Karpas-422 (cell line): ENCODE measurements at regions not wholly inside any gene's neighbourhood (a gene's known extent, or its start where the extent isn't known, plus 50 kb on each side); places are given as distances from the start of the nearest gene placed in this dataset.

Experiments used
- DNase-seq: peaks from one replicate; pipeline ENCODE4 v3.0.0-alpha.2; 2015
- H2AFZ ChIP-seq: fragments of 200-600 bp; sonication (generic); 2 replicates; pipeline ENCODE4 v1.6.1; 2014; ENCODE audit warnings: antibody characterized with exemption, low read length, mixed read lengths
- H3K27ac ChIP-seq: fragments of 200-600 bp; sonication (generic); 2 replicates; pipeline ENCODE4 v1.5.1; 2014; ENCODE audit warnings: mild to moderate bottlenecking, low read length, moderate library complexity
- H3K27me3 ChIP-seq: fragments of 200-600 bp; sonication (generic); 2 replicates; pipeline ENCODE4 v1.6.1; 2014; ENCODE audit warnings: low read length, mixed read lengths
- H3K36me3 ChIP-seq: fragments of 200-600 bp; sonication (generic); 2 replicates; pipeline ENCODE4 v1.6.1; 2014; ENCODE audit warnings: low read length, mixed read lengths; ENCODE audit not compliant: insufficient read depth
- H3K4me1 ChIP-seq: fragments of 200-600 bp; sonication (generic); 2 replicates; pipeline ENCODE4 v1.6.1; 2014; ENCODE audit warnings: mild to moderate bottlenecking, low read length, mixed read lengths
- H3K4me2 ChIP-seq: fragments of 200-600 bp; sonication (generic); 2 replicates; pipeline ENCODE4 v1.6.1; 2014; ENCODE audit warnings: low read length, low read depth, mild to moderate bottlenecking; ENCODE audit not compliant: poor library complexity, severe bottlenecking
- H3K4me3 ChIP-seq: fragments of 200-600 bp; sonication (generic); 2 replicates; pipeline ENCODE4 v1.5.1; 2014; ENCODE audit warnings: mild to moderate bottlenecking, antibody characterized with exemption, low read length, mixed read lengths
- H3K79me2 ChIP-seq: fragments of 200-600 bp; sonication (generic); 2 replicates; pipeline ENCODE4 v1.6.1; 2014; ENCODE audit warnings: mild to moderate bottlenecking, low read length, mixed read lengths
- H3K9ac ChIP-seq: fragments of 200-600 bp; sonication (generic); 2 replicates; pipeline ENCODE4 v1.6.0; 2014; ENCODE audit warnings: low read length
- H3K9me2 ChIP-seq: fragments of 200-600 bp; sonication (generic), shearing (Covaris generic); replicated peaks from 2 replicates; pipeline ENCODE4 v1.6.0; 2014; ENCODE audit warnings: mild to moderate bottlenecking, low read length, moderate library complexity; ENCODE audit not compliant: insufficient read depth
- H3K9me3 ChIP-seq: fragments of 300-700, 200-600 bp; sonication (generic); 2 replicates; pipeline ENCODE4 v1.6.1; 2014; ENCODE audit warnings: low read length, mixed read lengths
- H4K20me1 ChIP-seq: fragments of 200-600 bp; sonication (generic); 2 replicates; pipeline ENCODE4 v1.6.1; 2014; ENCODE audit warnings: mild to moderate bottlenecking, antibody characterized with exemption, low read length, low read depth; ENCODE audit not compliant: insufficient read depth

DNA sequence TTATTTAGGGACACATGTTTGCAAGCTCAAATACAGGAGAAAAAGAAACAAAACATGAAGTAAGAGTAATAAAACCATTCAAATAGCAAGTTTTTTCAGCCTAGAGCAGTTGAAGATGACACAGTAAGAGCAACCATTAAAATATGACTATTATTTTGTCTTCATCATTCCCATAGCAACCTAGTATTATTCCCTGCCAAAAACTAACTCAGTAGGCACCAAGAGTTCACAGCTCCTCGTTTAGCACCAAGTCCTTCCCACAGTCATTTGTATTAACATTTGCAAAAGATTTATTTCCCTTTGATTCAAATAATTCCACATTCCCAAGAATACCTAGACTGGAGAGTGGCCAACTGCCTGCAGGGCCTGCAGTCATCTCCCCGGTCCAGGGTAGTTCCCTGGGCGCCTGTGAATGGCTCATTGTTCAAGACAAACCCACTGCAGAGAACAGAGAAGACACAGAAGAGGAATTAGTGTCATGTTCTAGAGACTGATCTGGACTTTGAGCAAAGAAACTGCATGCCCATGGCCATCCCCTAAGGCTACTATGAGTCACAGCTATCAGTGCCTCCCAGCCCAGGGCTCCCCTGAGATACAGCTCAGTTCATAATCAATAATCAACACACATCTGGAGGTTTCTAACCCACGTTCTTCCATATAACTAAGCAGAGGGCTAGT lies 139.1 kb upstream of the MAP3K1 start:
- H3K4me2 ChIP-seq, result no peak overlapping the region
- no peak overlapping the region for H2AFZ ChIP-seq
- no peaks in the 10 kb centered on the region for H4K20me1 ChIP-seq
- no peak overlapping the region for H3K27ac ChIP-seq
- H3K27me3 ChIP-seq, result no peaks in the 10 kb centered on the region
- no peak for DNase-seq
- H3K9ac ChIP-seq, result no peak overlapping the region
- H3K36me3 ChIP-seq, result no peaks in the 10 kb centered on the region
- H3K9me2 ChIP-seq, result no peaks in the 10 kb centered on the region
- no peak overlapping the region for H3K4me3 ChIP-seq
- no peaks in the 10 kb centered on the region for H3K9me3 ChIP-seq
- H3K4me1 ChIP-seq, result peaks cover 19% of the 10 kb centered on the region
- no peaks in the 10 kb centered on the region for H3K79me2 ChIP-seq

DNA sequence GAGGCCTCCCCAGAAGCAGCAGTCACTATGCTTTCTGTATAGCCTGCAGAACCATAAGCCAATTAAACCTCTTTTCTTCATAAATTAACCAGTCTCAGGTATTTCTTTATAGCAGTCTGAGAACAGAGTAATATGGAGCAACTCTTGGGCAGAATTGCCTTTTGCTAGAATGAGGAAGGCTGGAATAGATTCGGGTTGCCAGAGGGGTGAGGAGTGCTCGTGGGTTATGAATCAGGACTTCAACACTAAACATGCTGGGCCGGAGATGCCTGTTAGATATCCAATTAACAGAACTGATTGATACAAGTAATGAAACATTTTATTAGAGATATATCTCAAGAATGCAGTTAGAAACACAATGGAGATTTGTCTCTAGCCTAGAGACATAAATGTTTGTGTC lies 140.9 kb upstream of the MAP3K1 start:
- Histone ChIP-seq H3K36me3 (no peaks in the 10 kb centered on the region), H3K27me3 (no peaks in the 10 kb centered on the region), H3K9me3 (no peaks in the 10 kb centered on the region), H3K4me3 (no peak overlapping the region), H3K9ac (no peak overlapping the region), H3K4me1 (peaks cover 37% of the 10 kb centered on the region), H3K27ac (no peak overlapping the region), H2AFZ (no peak overlapping the region), H3K79me2 (no peaks in the 10 kb centered on the region), H4K20me1 (no peaks in the 10 kb centered on the region), H3K4me2 (no peak overlapping the region), H3K9me2 (no peaks in the 10 kb centered on the region)
- DNase-seq, result no peak

DNA sequence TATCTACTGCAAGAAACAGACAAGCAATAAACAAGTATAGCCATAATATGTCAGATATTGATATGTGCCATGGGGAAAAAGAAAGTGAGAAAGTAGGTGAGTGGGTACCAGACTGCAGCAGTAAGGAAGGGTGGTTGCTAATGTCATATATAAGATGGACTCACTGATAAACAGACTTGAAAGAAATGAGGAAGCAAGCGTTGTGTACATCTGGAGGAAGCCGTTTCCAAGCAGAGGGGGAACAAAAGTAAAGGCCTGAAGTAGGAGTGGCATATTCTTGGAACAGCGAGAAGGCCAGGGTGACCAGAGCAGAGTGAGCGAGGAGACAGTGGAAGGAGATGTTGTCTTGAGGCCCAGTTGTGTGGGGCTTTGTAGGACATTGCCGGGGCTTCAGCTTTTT lies 142.2 kb upstream of the MAP3K1 start:
- no peak for DNase-seq
- H3K27ac ChIP-seq, result no peak overlapping the region
- H3K9me3 ChIP-seq, result no peaks in the 10 kb centered on the region
- H3K9ac ChIP-seq, result no peak overlapping the region
- no peaks in the 10 kb centered on the region for H3K9me2 ChIP-seq
- no peaks in the 10 kb centered on the region for H3K79me2 ChIP-seq
- peaks cover 49% of the 10 kb centered on the region for H3K4me1 ChIP-seq
- no peak overlapping the region for H3K4me3 ChIP-seq
- no peaks in the 10 kb centered on the region for H3K36me3 ChIP-seq
- no peak overlapping the region for H2AFZ ChIP-seq
- no peaks in the 10 kb centered on the region for H4K20me1 ChIP-seq
- no peak overlapping the region for H3K4me2 ChIP-seq
- no peaks in the 10 kb centered on the region for H3K27me3 ChIP-seq

DNA sequence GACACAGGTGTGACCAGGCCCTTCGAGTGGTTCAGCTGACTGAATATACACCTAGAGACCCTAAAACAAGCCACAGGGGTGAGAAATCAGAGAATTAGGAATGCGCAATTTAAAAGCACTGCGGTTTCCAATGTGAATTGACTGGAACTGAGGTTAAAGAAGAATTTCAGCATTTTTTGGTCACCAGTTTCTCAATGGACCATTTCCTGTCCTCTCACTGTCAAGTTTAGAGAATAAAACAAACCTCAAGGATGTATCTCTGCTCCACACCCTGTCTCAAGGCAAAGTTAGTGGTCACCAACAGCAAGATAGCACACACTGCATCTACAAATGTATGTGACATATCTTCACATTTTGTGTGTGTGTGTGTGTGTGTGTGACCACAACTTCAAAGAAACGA lies 143.8 kb upstream of the MAP3K1 start:
- Histone ChIP-seq H3K9me2 (no peaks in the 10 kb centered on the region), H3K4me2 (no peak overlapping the region), H3K27me3 (no peaks in the 10 kb centered on the region), H4K20me1 (no peaks in the 10 kb centered on the region), H3K27ac (peak overlapping the region; percentile 100), H3K36me3 (no peaks in the 10 kb centered on the region), H2AFZ (peak overlapping the region; percentile 13; the same call in 1 of the 2 replicates), H3K4me3 (no peak overlapping the region), H3K9me3 (no peaks in the 10 kb centered on the region), H3K79me2 (no peaks in the 10 kb centered on the region), H3K4me1 (peaks cover 57% of the 10 kb centered on the region), H3K9ac (no peak overlapping the region)
- DNase-seq, result no peak

DNA sequence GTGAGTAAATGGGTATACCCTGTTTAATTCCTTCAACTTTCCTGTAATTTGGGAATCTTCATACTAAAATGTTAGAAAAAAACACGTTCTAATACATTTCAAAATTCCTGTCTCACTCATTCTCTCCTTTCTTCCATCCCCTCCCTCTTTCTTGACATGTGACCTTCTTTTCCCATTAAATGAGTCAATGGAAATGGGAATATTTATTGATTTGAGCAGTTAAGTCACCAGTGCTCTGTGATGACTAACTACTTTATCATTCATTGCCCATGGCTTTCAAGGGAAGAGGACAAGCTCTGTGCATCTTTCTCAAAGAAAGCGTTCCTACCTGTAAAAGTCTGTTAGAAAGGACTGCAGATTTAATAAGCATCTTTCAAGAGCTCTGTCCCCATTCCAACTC lies 144.4 kb upstream of the MAP3K1 start:
- H3K4me1 ChIP-seq, result peaks cover 59% of the 10 kb centered on the region

DNA sequence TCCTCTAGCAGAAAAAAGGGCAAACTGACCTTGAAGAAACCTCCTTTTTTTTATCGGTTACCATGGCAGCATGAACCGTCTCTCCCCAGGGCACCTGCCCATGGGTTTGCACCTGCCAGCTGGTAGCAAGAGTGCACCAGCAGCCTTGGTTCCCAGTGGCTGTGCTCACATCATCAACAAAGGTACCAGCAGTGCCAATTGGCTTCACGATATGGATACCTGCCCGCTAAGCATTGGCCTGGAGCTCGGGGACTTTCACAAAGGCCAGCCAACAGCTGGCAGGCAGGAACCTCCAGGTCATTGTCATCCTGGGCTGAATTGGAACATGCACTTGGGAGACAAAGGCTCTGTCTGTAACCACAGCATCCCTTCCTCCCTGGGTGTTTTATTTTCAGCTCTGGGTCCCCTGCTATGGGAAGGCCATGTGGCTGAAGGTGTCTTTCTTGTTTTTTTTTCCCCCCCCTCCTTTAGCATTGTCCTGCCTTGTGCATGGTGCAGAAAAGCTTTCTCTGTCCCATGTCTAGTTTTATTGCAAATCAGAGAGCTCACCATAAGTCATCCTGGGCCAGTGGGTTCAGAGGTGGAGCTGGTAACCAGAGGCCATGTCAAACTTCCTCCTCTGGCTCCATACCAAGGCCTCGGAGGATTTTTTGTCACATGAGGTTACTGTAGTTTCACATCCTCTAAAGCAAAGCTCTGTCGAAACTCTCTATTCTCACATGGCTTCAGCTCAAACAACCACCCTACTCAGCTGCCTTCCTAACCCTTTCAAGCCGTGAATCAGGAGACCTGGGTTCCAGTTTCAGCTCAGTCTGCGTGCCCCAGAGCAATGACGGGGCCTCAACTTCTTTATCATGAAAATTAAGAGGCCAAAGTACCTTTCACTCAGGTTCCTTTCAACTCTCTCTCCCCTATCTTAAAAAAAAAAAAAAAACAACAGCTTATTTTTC lies 145.5 kb upstream of the MAP3K1 start:
- H3K27me3 ChIP-seq, result no peaks in the 10 kb centered on the region
- H3K4me3 ChIP-seq, result peak overlapping the region; percentile 56
- H3K9me3 ChIP-seq, result no peaks in the 10 kb centered on the region
- H3K9ac ChIP-seq, result peak overlapping the region; percentile 68
- H2AFZ ChIP-seq, result no peak overlapping the region
- peak; percentile 98 for DNase-seq
- H3K4me2 ChIP-seq, result peak overlapping the region; percentile 73
- H3K27ac ChIP-seq, result peak overlapping the region; percentile 100
- H3K36me3 ChIP-seq, result no peaks in the 10 kb centered on the region
- H3K4me1 ChIP-seq, result peaks cover 66% of the 10 kb centered on the region
- H3K9me2 ChIP-seq, result no peaks in the 10 kb centered on the region
- no peaks in the 10 kb centered on the region for H3K79me2 ChIP-seq
- H4K20me1 ChIP-seq, result no peaks in the 10 kb centered on the region

More for the DNA sequence above, 144.4 kb upstream of the MAP3K1 start:
- DNase-seq, result no peak
- H2AFZ ChIP-seq, result peak overlapping the region; percentile 38; the same call in 1 of the 2 replicates
- H3K4me2 ChIP-seq, result peak overlapping the region; percentile 73
- no peaks in the 10 kb centered on the region for H3K9me3 ChIP-seq
- peak overlapping the region; percentile 30 for H3K4me3 ChIP-seq
- peak overlapping the region; percentile 62 for H3K9ac ChIP-seq
- H3K79me2 ChIP-seq, result no peaks in the 10 kb centered on the region
- no peaks in the 10 kb centered on the region for H3K36me3 ChIP-seq
- H3K9me2 ChIP-seq, result no peaks in the 10 kb centered on the region
- no peaks in the 10 kb centered on the region for H3K27me3 ChIP-seq
- no peaks in the 10 kb centered on the region for H4K20me1 ChIP-seq
- H3K27ac ChIP-seq, result peak overlapping the region; percentile 100

DNA sequence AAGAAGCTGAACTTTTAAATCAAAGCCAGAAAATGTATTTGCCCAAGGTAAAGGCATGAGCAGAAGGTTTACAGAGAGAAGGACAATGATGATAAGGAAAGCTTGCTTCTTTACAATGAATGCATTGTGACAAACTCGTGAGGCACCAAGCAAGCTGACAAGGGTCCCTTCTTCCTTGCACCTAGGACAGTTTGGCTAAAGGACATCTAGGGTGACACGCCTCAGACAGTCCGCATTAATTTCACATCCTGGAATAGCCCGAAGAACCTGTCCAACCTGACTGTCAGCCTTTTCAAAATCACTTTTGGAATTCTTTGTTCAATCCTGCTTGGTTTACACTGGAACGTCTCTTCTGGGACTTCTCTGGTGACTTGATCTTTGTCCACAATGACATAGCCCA lies 146.4 kb upstream of the MAP3K1 start:
- Histone ChIP-seq H4K20me1 (no peaks in the 10 kb centered on the region), H3K9ac (peak overlapping the region; percentile 68), H3K9me2 (no peaks in the 10 kb centered on the region), H3K9me3 (no peaks in the 10 kb centered on the region), H3K4me1 (peaks cover 66% of the 10 kb centered on the region), H3K4me3 (peak overlapping the region; percentile 42), H3K4me2 (peak overlapping the region; percentile 73), H3K79me2 (no peaks in the 10 kb centered on the region), H3K27ac (peak overlapping the region; percentile 100), H3K27me3 (no peaks in the 10 kb centered on the region), H3K36me3 (no peaks in the 10 kb centered on the region), H2AFZ (no peak overlapping the region)
- peak; percentile 54 for DNase-seq

DNA sequence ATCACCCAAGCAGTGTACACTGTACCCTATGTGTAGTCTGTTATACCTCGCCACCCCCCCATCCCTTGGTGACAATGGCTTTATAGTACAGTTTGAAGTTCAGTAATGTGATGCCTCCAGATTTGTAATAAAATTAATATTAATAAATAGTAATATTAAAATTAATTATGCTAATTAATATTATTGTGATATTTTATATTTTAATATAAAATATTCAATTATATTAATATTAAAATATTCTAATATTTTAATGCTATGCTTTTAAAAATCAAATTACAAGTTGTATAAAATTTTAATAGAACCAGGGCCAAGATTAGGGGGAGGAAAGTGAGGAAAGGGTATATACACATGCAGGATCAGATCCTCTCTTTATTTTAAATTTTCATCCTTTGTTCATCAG lies 147.7 kb upstream of the MAP3K1 start:
- H3K9me3 ChIP-seq, result no peaks in the 10 kb centered on the region

More for the DNA sequence above, 147.7 kb upstream of the MAP3K1 start:
- Histone ChIP-seq H3K9ac (no peak overlapping the region), H3K27ac (peak overlapping the region; percentile 100), H3K4me3 (no peak overlapping the region), H3K4me2 (no peak overlapping the region), H3K36me3 (no peaks in the 10 kb centered on the region), H3K27me3 (no peaks in the 10 kb centered on the region), H2AFZ (no peak overlapping the region), H3K9me2 (no peaks in the 10 kb centered on the region), H3K79me2 (no peaks in the 10 kb centered on the region), H4K20me1 (no peaks in the 10 kb centered on the region), H3K4me1 (peaks cover 66% of the 10 kb centered on the region)
- DNase-seq, result no peak
